Endothelial cell of umbilical vein (primary cell): ENCODE measurements at regions not wholly inside any gene's neighbourhood (a gene's known extent, or its start where the extent isn't known, plus 50 kb on each side); places are given as distances from the start of the nearest gene placed in this dataset.

Source experiments
- BruUV-seq: library from RNA; stranded (reverse); fragments of 400-500 nt; replicated peaks from 2 replicates; lab custom pipeline; 2021; lab: Mats Ljungman, UMichigan
- CTCF ChIA-PET: fragments of 300-600, 350-600 bp; sonication (Branson Sonifier 250); formaldehyde crosslinking; loops from one replicate; lab custom pipeline; 2021; ENCODE audit warnings: antibody characterized with exemption, inconsistent platforms; lab: Charles Lee
- POLR2A ChIA-PET: fragments of 300-600, 350-600 bp; sonication (Branson Sonifier 250); formaldehyde crosslinking; loops from one replicate; lab custom pipeline; 2021; ENCODE audit warnings: antibody characterized with exemption, inconsistent platforms; lab: Charles Lee
- DNase-seq: peaks from one replicate; pipeline ENCODE4 v3.0.0-alpha.2; 2011; ENCODE audit warnings: low read depth, low spot score
- FAIRE-seq: peaks from 2 replicates; lab custom pipeline; 2011; peaks lifted over from hg19 to GRCh38; lab: Jason Lieb, UNC
- H2AFZ ChIP-seq: 2 replicates; pipeline ENCODE4 v1.6.0; 2012; ENCODE audit warnings: low read depth, low read length, control low read depth, inconsistent platforms
- H3K27ac ChIP-seq: 2 replicates; pipeline ENCODE4 v1.5.1; 2011; ENCODE audit warnings: low read depth, mild to moderate bottlenecking, control low read depth, low read length, moderate library complexity; ENCODE audit not compliant: insufficient read depth
- H3K27me3 ChIP-seq, 2 experiments: 2 replicates each; pipeline versions ENCODE4 v1.6.0 to v1.6.1; 2011; ENCODE audit warnings: low read length in 2 of 2, mixed read lengths in 1 of 2; ENCODE audit not compliant: control insufficient read depth in 2 of 2, insufficient read depth in 2 of 2
- H3K36me3 ChIP-seq, 2 experiments: 2 replicates in 1 of 2; 3 replicates in 1 of 2; pipeline ENCODE4 v1.5.1; 2011; ENCODE audit warnings: low read length in 2 of 2, mild to moderate bottlenecking in 1 of 2, moderate library complexity in 1 of 2; ENCODE audit not compliant: control insufficient read depth in 2 of 2, insufficient read depth in 2 of 2; ENCODE audit errors: extremely low read depth in 1 of 2
- H3K4me1 ChIP-seq: 3 replicates; pipeline ENCODE4 v1.5.1; 2011; ENCODE audit warnings: mild to moderate bottlenecking, low read length; ENCODE audit not compliant: control insufficient read depth, insufficient read depth; ENCODE audit errors: extremely low read depth
- H3K4me2 ChIP-seq: 2 replicates; pipeline ENCODE4 v1.6.1; 2011; ENCODE audit warnings: low read length, control low read depth, mixed read lengths; ENCODE audit not compliant: insufficient read depth
- H3K4me3 ChIP-seq, 3 experiments: fragments of 200-600 bp in 1 of 3; sonication (generic), shearing (Covaris generic) in 1 of 3; replicated peaks in 1 of 3; 2 replicates each; pipeline ENCODE4 v1.5.1; 2011 to 2016; ENCODE audit warnings: control low read depth in 3 of 3, low read length in 3 of 3, mild to moderate bottlenecking in 2 of 3, inconsistent platforms in 1 of 3, low read depth in 1 of 3, moderate library complexity in 1 of 3; ENCODE audit not compliant: insufficient read depth in 1 of 3
- H3K79me2 ChIP-seq: 2 replicates; pipeline ENCODE4 v1.6.0; 2012; ENCODE audit warnings: low read length, inconsistent platforms; ENCODE audit not compliant: control insufficient read depth, insufficient read depth
- H3K9ac ChIP-seq: replicated peaks from 2 replicates; pipeline ENCODE3; 2011; ENCODE audit warnings: low read length, control low read depth; ENCODE audit not compliant: insufficient read depth; ENCODE audit errors: extremely low read depth
- H3K9me1 ChIP-seq: replicated peaks from 3 replicates; pipeline ENCODE4 v1.6.0; 2011; ENCODE audit warnings: mild to moderate bottlenecking, low read length; ENCODE audit not compliant: control insufficient read depth, insufficient read depth; ENCODE audit errors: extremely low read depth
- H3K9me3 ChIP-seq: replicated peaks from 2 replicates; pipeline ENCODE4 v1.5.1; 2012; ENCODE audit warnings: low read length, inconsistent platforms; ENCODE audit not compliant: control insufficient read depth, insufficient read depth
- H4K20me1 ChIP-seq: replicated peaks from 2 replicates; pipeline ENCODE3; 2011; ENCODE audit warnings: mild to moderate bottlenecking, low read length; ENCODE audit not compliant: control insufficient read depth, insufficient read depth; ENCODE audit errors: extremely low read depth
- EZH2 ChIP-seq: IDR thresholded peaks from 2 replicates; pipeline ENCODE4 v1.6.1; 2012; ENCODE audit warnings: borderline replicate concordance, low read depth, mild to moderate bottlenecking, moderate library complexity, low read length, inconsistent platforms; ENCODE audit not compliant: severe bottlenecking
- FOS ChIP-seq: IDR thresholded peaks from 2 replicates; pipeline ENCODE4 v1.6.1; 2011; ENCODE audit warnings: mild to moderate bottlenecking, low read length, moderate library complexity, borderline replicate concordance; ENCODE audit not compliant: insufficient read depth
- GATA2 ChIP-seq: IDR thresholded peaks from 2 replicates; pipeline ENCODE4 v1.7.0; 2011; ENCODE audit warnings: low read depth, mild to moderate bottlenecking, moderate library complexity, mixed read lengths, low read length; ENCODE audit not compliant: insufficient read length, insufficient read depth
- JUN ChIP-seq: IDR thresholded peaks from 2 replicates; pipeline ENCODE4 v1.6.1; 2011; ENCODE audit warnings: borderline replicate concordance, low read depth; ENCODE audit not compliant: insufficient read length, insufficient read depth
- MYC ChIP-seq: IDR thresholded peaks from one replicate; pipeline ENCODE4 v1.6.1; 2011; ENCODE audit warnings: mild to moderate bottlenecking, low read depth, low read length
- POLR2A ChIP-seq: IDR thresholded peaks from 2 replicates; pipeline ENCODE4 v1.6.1; 2012; ENCODE audit warnings: low read depth, mild to moderate bottlenecking, control low read depth, low read length
- POLR2AphosphoS5 ChIP-seq: IDR thresholded peaks from 2 replicates; pipeline ENCODE4 v1.6.1; 2012; ENCODE audit warnings: low read depth, mild to moderate bottlenecking, control low read depth, low read length, moderate library complexity; ENCODE audit not compliant: insufficient read depth
- dilution Hi-C: fragments of 300-500 bp; cut with MboI; formaldehyde crosslinking; loops from one replicate; pipeline ENCODE4 v1.15.0; 2019; ENCODE audit warnings: low sequenced_read_pairs; ENCODE audit not compliant: extremely low pct_ligation_motif_present
- intact Hi-C: fragments of 100-400 bp; cut with micrococcal nuclease; formaldehyde crosslinking; loops from one replicate; pipeline ENCODE4 v1.10.0; 2022
- TF ChIP-seq, protein P1 (sequence below), 2 donors: IDR thresholded peaks; 1 replicate in 1 of 2; 2 replicates in 1 of 2; pipeline ENCODE4 v1.5.1; 2011; ENCODE audit warnings: low read length in 2 of 2, mild to moderate bottlenecking in 2 of 2, moderate library complexity in 2 of 2, control low read depth in 1 of 2, inconsistent platforms in 1 of 2, low read depth in 1 of 2; ENCODE audit not compliant: insufficient read depth in 1 of 2; ENCODE audit errors: extremely low read depth in 1 of 2
- TF ChIP-seq, protein P2 (sequence below): IDR thresholded peaks from 2 replicates; pipeline ENCODE4 v1.6.1; 2011; ENCODE audit not compliant: insufficient read depth, insufficient read length

DNA sequence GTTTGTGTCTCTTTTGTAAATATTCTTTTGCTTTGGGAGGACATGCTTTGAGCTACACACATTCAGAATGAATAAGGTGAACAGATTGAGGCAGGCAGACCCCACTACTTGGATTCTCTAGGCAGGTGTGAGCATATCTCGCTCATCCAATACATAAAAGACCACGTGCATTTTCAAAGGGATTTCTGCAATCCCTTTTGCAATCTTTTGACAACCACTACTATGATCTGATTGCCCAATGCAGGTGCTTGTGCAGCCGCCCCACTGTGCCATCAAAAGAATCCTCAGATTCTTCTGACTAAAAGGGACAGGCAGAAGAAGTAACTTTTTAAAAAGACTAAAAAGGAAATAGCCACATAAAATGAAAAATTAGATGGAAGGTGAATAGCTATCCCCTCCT lies 341.4 kb downstream of the BMP4 start:
- BruUV-seq = no TSS peak

GRCh38 chr14:53613404-53614253 lies 343.0 kb downstream of the BMP4 start:
- Histone ChIP-seq H3K27me3 (peaks cover 2% of the 10 kb centered on the region in 2 experiments), H3K36me3 (no peaks in the 10 kb centered on the region), H3K9me3 (no peaks in the 10 kb centered on the region), H3K9me1 (no peaks in the 10 kb centered on the region), H3K27ac (no peak overlapping the region), H3K9ac (no peak overlapping the region), H3K79me2 (no peaks in the 10 kb centered on the region), H3K4me3 (no peak overlapping the region), H2AFZ (no peak overlapping the region), H3K4me2 (no peak overlapping the region), H3K4me1 (no peaks in the 10 kb centered on the region), H4K20me1 (no peaks in the 10 kb centered on the region)
- peak; percentile 31 for FAIRE-seq
- TF ChIP-seq POLR2A (no peak), GATA2 (no peak), FOS (no peak), EZH2 (no peak), MYC (no peak), JUN (no peak), POLR2AphosphoS5 (no peak)
- TF ChIP-seq, protein P1, sequence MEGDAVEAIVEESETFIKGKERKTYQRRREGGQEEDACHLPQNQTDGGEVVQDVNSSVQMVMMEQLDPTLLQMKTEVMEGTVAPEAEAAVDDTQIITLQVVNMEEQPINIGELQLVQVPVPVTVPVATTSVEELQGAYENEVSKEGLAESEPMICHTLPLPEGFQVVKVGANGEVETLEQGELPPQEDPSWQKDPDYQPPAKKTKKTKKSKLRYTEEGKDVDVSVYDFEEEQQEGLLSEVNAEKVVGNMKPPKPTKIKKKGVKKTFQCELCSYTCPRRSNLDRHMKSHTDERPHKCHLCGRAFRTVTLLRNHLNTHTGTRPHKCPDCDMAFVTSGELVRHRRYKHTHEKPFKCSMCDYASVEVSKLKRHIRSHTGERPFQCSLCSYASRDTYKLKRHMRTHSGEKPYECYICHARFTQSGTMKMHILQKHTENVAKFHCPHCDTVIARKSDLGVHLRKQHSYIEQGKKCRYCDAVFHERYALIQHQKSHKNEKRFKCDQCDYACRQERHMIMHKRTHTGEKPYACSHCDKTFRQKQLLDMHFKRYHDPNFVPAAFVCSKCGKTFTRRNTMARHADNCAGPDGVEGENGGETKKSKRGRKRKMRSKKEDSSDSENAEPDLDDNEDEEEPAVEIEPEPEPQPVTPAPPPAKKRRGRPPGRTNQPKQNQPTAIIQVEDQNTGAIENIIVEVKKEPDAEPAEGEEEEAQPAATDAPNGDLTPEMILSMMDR (IDR thresholded peaks at IDR 0.05; ENCODE audit: extremely low read depth in 1 of 2, insufficient read depth in 1 of 2, low read depth in 1 of 2, low read length in 2 of 2) = no peak
- TF ChIP-seq, protein P2, sequence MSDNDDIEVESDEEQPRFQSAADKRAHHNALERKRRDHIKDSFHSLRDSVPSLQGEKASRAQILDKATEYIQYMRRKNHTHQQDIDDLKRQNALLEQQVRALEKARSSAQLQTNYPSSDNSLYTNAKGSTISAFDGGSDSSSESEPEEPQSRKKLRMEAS = no peak
- dilution Hi-C loops (no loop called here), intact Hi-C loops (no loop called here)
- CTCF ChIA-PET = interaction anchor here (1.0 to 1.5 kb wide), 4 partner anchors 8 to 39 kb away, joined by 3 to 5 read pairs (median 3); no protein-coding TSS in a partner anchor
- POLR2A ChIA-PET = no interaction called here
- BruUV-seq = no TSS peak
- DNase-seq = peak; percentile 13

More for the DNA sequence above, 341.4 kb downstream of the BMP4 start:
- H3K27me3 ChIP-seq = peaks cover 0 to 6% of the 10 kb centered on the region in 2 experiments
- H3K9me3 ChIP-seq = no peaks in the 10 kb centered on the region
- DNase-seq (no peak), FAIRE-seq (no peak)
- H3K4me3 ChIP-seq = no peak overlapping the region
- no peak overlapping the region for H2AFZ ChIP-seq
- no peaks in the 10 kb centered on the region for H3K9me1 ChIP-seq
- no peak overlapping the region for H3K27ac ChIP-seq
- intact Hi-C loops (no loop called here), dilution Hi-C loops (no loop called here)
- H3K36me3 ChIP-seq = no peaks in the 10 kb centered on the region
- no peak overlapping the region for H3K9ac ChIP-seq
- H4K20me1 ChIP-seq = no peaks in the 10 kb centered on the region
- TF ChIP-seq, protein P2 = no peak
- TF ChIP-seq EZH2 (no peak), GATA2 (no peak)
- POLR2A ChIA-PET = no interaction called here
- H3K4me1 ChIP-seq = no peaks in the 10 kb centered on the region
- H3K4me2 ChIP-seq = no peak overlapping the region
- CTCF ChIA-PET = interaction anchor here (1.3 to 1.5 kb wide), 2 partner anchors 9 to 14 kb away, joined by 3 to 5 read pairs; no protein-coding TSS in a partner anchor
- H3K79me2 ChIP-seq = no peaks in the 10 kb centered on the region
